Osteoblast (primary cell): ENCODE measurements at regions not wholly inside any gene's neighbourhood (a gene's known extent, or its start where the extent isn't known, plus 50 kb on each side); places are given as distances from the start of the nearest gene placed in this dataset.

Experiments
- DNase-seq: peaks from one replicate; pipeline ENCODE4 v3.0.0; 2011; ENCODE audit warnings: low spot score, mixed read lengths; ENCODE audit not compliant: insufficient read length; ENCODE audit errors: missing footprints
- H2AFZ ChIP-seq: 2 replicates; pipeline ENCODE4 v1.6.0; 2011; ENCODE audit warnings: mild to moderate bottlenecking, low read length
- H3K27ac ChIP-seq: 2 replicates; pipeline ENCODE4 v1.5.1; 2011; ENCODE audit warnings: mild to moderate bottlenecking, low read depth, low read length, moderate library complexity
- H3K27me3 ChIP-seq: 2 replicates; pipeline ENCODE4 v1.6.0; 2012; ENCODE audit warnings: mild to moderate bottlenecking, control low read depth, inconsistent platforms, low read length, moderate library complexity; ENCODE audit not compliant: insufficient read depth
- H3K36me3 ChIP-seq: 2 replicates; pipeline ENCODE4 v1.5.1; 2011; ENCODE audit warnings: mild to moderate bottlenecking, low read length, control low read depth, moderate library complexity; ENCODE audit not compliant: insufficient read depth
- H3K4me1 ChIP-seq: 2 replicates; pipeline ENCODE4 v1.5.1; 2011; ENCODE audit warnings: mild to moderate bottlenecking, low read length, control low read depth, moderate library complexity; ENCODE audit not compliant: insufficient read depth
- H3K4me2 ChIP-seq: 2 replicates; pipeline ENCODE4 v1.6.0; 2011; ENCODE audit warnings: mild to moderate bottlenecking, low read length; ENCODE audit not compliant: insufficient read depth
- H3K4me3 ChIP-seq: fragments of 200-600 bp; sonication (generic); 3 replicates; pipeline ENCODE4 v1.5.1; 2012; ENCODE audit warnings: mild to moderate bottlenecking, low read length, inconsistent platforms; ENCODE audit not compliant: insufficient read depth
- H3K79me2 ChIP-seq: 2 replicates; pipeline ENCODE4 v1.6.0; 2012; ENCODE audit warnings: mild to moderate bottlenecking, low read length, control low read depth, inconsistent platforms; ENCODE audit not compliant: insufficient read depth
- H3K9me3 ChIP-seq: 2 replicates; pipeline ENCODE4 v1.5.1; 2011; ENCODE audit warnings: low read depth, low read length, control low read depth
- H4K20me1 ChIP-seq: 2 replicates; pipeline ENCODE4 v1.6.0; 2012; ENCODE audit warnings: mild to moderate bottlenecking, low read length, control low read depth; ENCODE audit not compliant: insufficient read depth
- CTCF ChIP-seq: IDR thresholded peaks from 2 replicates; pipeline ENCODE4 v1.5.1; 2011; ENCODE audit warnings: mild to moderate bottlenecking, low read depth, low read length, moderate library complexity; ENCODE audit errors: extremely low read depth

DNA sequence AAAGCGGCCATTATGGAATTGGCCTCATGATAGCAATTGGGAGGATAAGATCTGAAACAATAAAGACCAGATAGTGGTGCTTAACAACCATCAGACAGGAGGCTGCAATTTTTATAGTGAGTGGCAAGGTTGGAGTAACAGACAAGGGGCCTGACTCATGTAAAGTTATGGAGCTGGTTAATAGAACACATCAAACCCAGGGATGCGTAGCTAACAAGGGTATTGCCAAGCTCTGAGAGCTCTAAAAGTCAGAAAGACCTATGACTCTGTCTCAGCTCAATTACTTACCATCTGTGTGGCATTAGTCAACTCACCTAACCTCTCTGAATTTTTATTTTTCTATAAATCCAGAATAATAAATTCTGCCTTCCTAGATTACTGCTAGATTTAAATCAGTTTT, 1731.5 kb upstream of the FLRT2 start:
- TF ChIP-seq CTCF = no peak
- Histone ChIP-seq H3K4me2 (no peak overlapping the region), H4K20me1 (no peaks in the 10 kb centered on the region), H3K36me3 (no peaks in the 10 kb centered on the region), H3K4me1 (no peaks in the 10 kb centered on the region), H3K4me3 (no peak overlapping the region), H2AFZ (no peak overlapping the region), H3K9me3 (no peaks in the 10 kb centered on the region), H3K79me2 (no peaks in the 10 kb centered on the region), H3K27ac (no peak overlapping the region), H3K27me3 (no peaks in the 10 kb centered on the region)
- no peak for DNase-seq

DNA sequence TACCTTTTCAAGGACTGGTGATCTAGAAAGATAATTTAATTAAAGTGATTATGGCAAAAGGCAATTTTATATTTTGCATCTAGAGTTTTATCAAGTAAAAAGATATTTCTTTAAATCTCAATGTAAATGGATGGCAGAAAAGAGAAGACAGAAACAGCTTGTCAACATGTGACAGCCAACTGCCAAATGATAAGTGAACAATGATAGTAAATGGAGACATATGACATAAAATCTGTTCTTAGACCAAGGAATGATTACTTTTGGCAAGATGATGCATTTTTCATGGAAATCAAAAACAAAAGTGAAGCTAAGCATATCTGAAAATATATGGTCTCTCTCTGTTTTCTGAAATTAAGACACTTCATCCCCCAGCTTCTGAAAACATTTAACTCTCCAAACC, 1730.7 kb upstream of the FLRT2 start:
- Histone ChIP-seq H2AFZ (no peak overlapping the region), H3K4me2 (no peak overlapping the region), H3K4me3 (no peak overlapping the region), H3K79me2 (no peaks in the 10 kb centered on the region), H3K27ac (no peak overlapping the region), H3K27me3 (no peaks in the 10 kb centered on the region), H3K9me3 (no peaks in the 10 kb centered on the region), H3K4me1 (no peaks in the 10 kb centered on the region), H4K20me1 (no peaks in the 10 kb centered on the region), H3K36me3 (no peaks in the 10 kb centered on the region)
- no peak for TF ChIP-seq CTCF
- DNase-seq = no peak

GRCh38 chr14:83814896-83815295, 1715.0 kb upstream of the FLRT2 start:
- no peaks in the 10 kb centered on the region for H4K20me1 ChIP-seq
- no peak for TF ChIP-seq CTCF
- H2AFZ ChIP-seq = no peak overlapping the region
- H3K27ac ChIP-seq = no peak overlapping the region
- no peak overlapping the region for H3K4me2 ChIP-seq
- H3K4me3 ChIP-seq = no peak overlapping the region
- no peaks in the 10 kb centered on the region for H3K36me3 ChIP-seq
- no peak for DNase-seq
- no peaks in the 10 kb centered on the region for H3K4me1 ChIP-seq
- no peaks in the 10 kb centered on the region for H3K27me3 ChIP-seq
- no peaks in the 10 kb centered on the region for H3K79me2 ChIP-seq
- peaks cover 2% of the 10 kb centered on the region for H3K9me3 ChIP-seq

- no peaks in the 10 kb centered on the region for H3K79me2 ChIP-seq
- H3K27ac ChIP-seq = no peak overlapping the region
Measured at GRCh38 chr14:83816761-83817160, 1713.2 kb upstream of the FLRT2 start.

More at GRCh38 chr14:83816761-83817160, 1713.2 kb upstream of the FLRT2 start:
- no peak for TF ChIP-seq CTCF
- Histone ChIP-seq H3K27me3 (no peaks in the 10 kb centered on the region), H3K4me2 (no peak overlapping the region), H3K4me3 (no peak overlapping the region), H2AFZ (no peak overlapping the region), H3K36me3 (no peaks in the 10 kb centered on the region), H4K20me1 (no peaks in the 10 kb centered on the region), H3K9me3 (no peaks in the 10 kb centered on the region), H3K4me1 (no peaks in the 10 kb centered on the region)
- no peak for DNase-seq
